GM19463 (cell line): ENCODE measurements at regions not wholly inside any gene's neighbourhood (a gene's known extent, or its start where the extent isn't known, plus 50 kb on each side); places are given as distances from the start of the nearest gene placed in this dataset.
"Not testable (repeated sequence)": the region's sequence is repeated elsewhere in the genome, so short reads cannot be mapped to it uniquely, and the experiment has no call there.

Experiments used
- ATAC-seq: cut with Tn5 transposase; IDR thresholded peaks from one replicate; pipeline ENCODE4 v1.9.1; 2021; ENCODE audit warnings: mild to moderate bottlenecking, moderate library complexity; ENCODE audit not compliant: unreplicated experiment

DNA sequence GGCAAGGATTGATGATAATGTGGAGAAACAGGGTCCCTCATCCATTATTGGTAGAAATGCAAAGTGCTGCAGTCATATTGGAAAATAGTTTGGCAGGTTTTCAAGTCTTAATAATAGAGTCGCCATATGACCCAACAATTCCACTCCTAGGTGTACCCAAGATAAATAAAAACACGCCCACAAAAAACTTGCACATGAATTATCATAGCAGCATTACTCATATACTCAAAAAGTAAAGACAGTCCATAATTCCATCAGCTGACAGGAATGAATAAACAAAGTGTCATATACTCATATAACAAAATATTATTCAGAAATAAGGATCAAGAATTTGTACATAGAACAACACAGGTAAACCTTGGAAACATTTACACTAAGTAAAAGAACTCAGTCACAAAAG lies 242.9 kb upstream of the FTMT start:
- ATAC-seq = no peak

GRCh38 chr5:121624035-121624434 lies 227.6 kb upstream of the FTMT start:
- no peak for ATAC-seq

DNA sequence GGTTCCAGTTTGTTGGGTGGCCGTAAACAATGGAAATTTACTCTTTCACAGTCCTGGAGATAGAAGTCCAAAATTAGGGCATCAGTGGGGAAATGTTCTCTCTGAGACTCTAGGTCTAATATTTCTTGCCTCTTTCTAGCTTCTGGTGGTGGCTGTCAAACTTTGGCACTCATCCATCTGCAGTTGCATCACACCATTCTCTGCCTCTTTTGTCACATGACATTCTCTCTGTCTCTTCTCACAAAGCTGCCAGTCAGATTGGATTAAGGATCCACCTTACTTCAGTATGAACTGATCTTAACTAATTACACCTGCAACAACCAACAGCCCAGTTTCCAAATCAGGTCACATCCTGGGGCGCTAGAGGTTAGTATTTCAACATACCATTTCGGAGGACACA lies 222.9 kb upstream of the FTMT start:
- no peak for ATAC-seq

GRCh38 chr5:121630402-121630801 lies 221.3 kb upstream of the FTMT start:
- ATAC-seq = no peak

GRCh38 chr5:121634946-121635345 lies 216.7 kb upstream of the FTMT start:
- ATAC-seq = no peak

- no peak for ATAC-seq
These were observed 213.6 kb upstream of the FTMT start for GRCh38 chr5:121638126-121638525.

DNA sequence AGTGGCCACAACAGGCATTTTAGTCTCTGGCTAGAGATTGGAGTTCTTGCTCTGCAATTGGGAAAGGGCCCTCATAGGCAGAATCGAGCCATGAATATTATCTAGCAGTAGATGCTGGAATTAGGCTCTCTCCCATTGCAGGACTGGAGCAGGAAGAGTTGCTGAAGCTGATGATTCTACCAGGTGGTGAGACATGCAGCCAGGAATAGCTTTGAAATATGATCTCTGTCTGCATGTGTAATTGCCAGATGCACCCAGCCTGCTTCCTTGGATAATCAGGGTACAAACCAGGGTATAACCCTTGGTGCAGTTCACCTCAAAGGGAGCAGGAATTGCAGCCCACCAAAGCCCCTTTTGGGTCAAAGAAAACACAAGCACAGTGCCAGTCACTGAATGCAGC lies 211.4 kb upstream of the FTMT start:
- no peak for ATAC-seq

DNA sequence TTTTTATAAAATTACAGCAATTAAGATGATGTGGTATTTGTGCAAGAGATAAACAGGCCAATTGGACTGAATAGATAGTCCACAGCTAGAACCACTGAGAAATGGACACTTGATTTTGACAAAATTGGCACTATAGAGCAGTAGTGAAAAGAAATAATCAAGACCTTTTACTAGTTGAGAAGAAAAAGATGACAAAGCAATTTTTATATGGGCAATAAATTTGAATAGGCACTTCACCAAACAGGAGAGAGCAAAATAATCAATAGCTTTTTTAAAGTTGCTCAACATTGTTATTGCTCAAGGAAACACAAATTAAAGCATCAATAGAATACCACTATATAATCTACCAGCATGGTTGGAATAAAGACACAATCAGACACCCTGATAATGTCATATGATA lies 193.5 kb upstream of the FTMT start:
- no peak for ATAC-seq

DNA sequence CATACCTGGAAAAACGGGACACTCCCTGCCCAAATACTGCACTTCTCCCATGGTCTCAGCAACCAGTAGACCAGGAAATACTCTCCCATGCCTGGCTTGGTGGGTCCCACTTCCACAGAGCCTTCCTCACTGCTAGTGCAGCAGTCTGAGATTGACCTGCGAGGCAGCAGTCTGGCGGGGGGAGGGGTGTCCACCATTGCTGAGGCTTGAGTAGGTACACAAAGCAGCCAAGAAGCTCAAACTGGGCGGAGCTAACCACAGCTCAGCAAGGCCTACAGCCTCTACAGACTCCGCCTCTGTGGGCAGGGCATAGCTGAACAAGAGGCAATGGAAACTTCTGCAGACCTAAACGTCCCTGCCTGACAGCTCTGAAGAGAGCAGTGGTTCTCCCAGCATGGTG lies 191.5 kb upstream of the FTMT start:
- no peak for ATAC-seq

DNA sequence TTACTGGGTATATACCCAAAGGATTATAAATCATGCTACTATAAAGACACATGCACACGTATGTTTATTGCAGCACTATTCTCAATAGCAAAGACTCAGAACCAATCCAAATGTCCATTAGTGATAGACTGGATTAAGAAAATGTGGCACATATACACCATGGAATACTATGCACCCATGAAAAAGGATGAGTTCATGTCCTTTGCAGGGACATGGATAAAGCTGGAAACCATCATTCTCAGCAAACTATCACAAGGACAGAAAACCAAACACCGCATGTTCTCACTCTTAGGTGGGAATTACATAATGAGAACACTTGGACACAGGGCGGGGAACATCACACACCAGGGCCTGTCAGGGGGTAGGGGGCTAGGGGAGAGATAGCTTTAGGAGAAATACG lies 186.1 kb upstream of the FTMT start:
- ATAC-seq = not testable (repeated sequence)

DNA sequence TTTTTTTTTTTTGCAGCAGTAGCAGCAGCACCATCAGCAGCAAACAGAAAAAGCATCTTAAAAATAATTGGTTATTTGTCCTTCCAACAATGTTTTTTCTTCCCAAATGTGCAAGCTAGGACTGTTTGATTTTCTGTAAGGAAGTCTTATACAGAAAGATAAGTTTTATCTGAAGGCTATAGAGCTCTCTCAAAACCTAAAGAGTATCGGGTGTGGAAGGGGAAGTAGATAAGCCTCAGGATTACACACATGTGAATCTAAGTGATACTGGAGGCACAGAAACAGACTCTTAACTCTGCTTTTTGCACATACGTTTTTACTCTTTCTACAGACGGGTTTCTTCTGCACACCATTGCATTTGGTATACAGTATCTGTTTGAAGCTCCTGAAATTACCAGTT lies 184.4 kb upstream of the FTMT start:
- no peak for ATAC-seq

- no peak for ATAC-seq
These were observed 183.0 kb upstream of the FTMT start for GRCh38 chr5:121668635-121669034.

DNA sequence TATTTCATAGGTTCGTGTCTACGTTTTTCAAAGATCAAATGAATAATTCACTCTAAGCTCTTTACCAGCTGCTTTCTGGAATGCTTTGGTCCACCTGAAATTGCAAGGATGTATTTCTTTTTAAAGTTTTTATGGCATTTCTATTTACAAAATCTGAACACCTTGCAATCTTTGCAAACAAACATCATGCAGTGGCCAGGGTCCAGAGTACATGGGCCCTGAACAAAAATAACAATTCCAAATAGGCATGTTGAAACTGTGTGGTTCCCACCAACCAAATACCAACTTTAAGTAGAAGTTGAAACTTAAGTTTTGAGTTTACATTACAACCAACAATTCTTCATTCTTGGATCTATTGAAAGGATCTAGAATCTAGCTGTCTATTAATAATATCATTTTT lies 180.1 kb upstream of the FTMT start:
- no peak for ATAC-seq

- ATAC-seq = no peak
These were observed 175.8 kb upstream of the FTMT start for GRCh38 chr5:121675924-121676323.

GRCh38 chr5:121681229-121681855 lies 170.3 kb upstream of the FTMT start:
- no peak for ATAC-seq

- no peak for ATAC-seq
These were observed 163.6 kb upstream of the FTMT start for GRCh38 chr5:121688126-121688525.

- ATAC-seq = no peak
These were observed 162.9 kb upstream of the FTMT start for GRCh38 chr5:121688781-121689180.

- no peak for ATAC-seq
These were observed 160.2 kb upstream of the FTMT start for GRCh38 chr5:121691478-121691877.

GRCh38 chr5:121692158-121692557 lies 159.5 kb upstream of the FTMT start:
- ATAC-seq = no peak

GRCh38 chr5:121693864-121694263 lies 157.8 kb upstream of the FTMT start:
- no peak for ATAC-seq

GRCh38 chr5:121695307-121695706 lies 156.4 kb upstream of the FTMT start:
- ATAC-seq = no peak

DNA sequence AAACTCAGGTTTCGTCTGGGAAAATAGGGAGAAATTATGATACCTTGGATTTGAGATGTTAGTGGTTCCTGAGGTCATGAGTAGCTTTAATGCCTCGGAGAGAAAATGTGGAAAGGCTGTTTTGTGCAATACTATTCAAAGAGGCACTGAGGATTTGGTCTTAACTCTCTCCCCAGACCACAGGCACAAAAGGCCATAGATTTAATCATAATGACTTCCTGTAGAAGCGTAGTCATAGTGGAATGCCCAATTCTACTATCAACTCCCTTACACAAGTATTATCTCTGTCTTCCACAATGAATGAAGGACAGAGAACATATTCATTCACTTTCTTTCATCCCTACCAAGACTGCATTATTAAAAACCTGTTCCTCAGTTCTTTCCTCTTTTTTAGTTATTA lies 153.0 kb upstream of the FTMT start:
- ATAC-seq = no peak

DNA sequence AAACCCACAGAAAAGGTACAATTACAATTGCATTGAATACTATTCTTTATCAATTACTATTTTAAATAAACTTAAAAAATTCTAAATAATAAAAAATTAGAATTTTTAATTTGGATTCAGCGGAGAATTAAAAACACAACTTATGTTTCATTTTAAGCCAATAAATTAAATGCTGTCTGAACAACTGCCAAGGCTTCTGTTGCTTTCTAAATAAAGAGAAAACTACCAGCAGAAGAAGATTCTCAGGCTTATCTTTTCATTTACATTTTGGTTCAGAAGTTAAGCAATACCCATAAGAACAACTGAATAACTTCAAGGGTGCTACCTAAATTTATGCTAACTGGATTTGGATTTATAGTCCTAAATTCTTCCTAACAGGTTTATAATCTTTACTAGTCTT lies 150.0 kb upstream of the FTMT start:
- ATAC-seq = no peak

DNA sequence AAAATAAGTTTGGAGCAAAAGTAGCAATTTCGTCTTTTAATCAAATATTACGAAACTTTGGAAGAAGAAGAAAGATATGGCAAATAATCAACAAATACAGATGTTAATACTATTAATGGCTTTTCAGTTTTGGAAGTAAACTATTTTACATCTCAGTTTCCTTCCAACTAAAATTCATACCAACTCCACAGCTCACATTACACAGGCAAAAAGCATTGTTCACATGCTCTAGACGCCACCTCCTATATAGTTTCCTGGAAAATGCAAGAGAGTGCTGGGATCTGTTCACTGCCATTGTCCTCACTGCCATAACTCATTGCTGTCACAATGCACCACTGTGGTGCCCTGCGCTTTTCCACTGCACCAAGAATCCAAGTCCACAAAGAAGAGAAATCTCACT lies 149.0 kb upstream of the FTMT start:
- no peak for ATAC-seq
